ENCODE measurements at regions not wholly inside any gene's neighbourhood (a gene's known extent, or its start where the extent isn't known, plus 50 kb on each side); places are given as distances from the start of the nearest gene placed in this dataset.

- TF ChIP-seq CTCF (IDR thresholded peaks at IDR 0.05): no peak
These were observed 181.6 kb upstream of the NOCT start for GRCh38 chr4:138833974-138834373.

- TF ChIP-seq CTCF (IDR thresholded peaks at IDR 0.05): no peak
These were observed 183.0 kb upstream of the NOCT start for GRCh38 chr4:138832563-138832962.

DNA sequence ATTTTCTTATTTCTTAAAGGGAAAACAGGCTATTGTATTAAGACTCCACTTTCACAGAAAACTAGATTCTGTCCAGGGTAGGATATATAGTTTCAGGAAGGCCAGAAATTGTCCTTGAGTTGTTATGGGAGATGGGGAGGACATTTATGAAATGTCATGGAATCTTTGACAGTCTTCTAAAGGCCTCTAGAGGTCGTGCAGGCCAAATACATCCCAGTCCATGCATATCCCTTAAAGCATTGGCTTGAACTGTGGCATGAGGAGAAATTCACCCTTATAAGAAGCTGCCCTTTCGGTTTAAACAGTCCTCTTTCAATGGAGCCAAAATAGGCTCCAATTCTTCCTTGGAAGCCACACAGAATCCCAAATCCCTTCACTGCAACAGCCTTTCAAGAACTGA, 183.6 kb upstream of the NOCT start:
- no peak for TF ChIP-seq CTCF (IDR thresholded peaks at IDR 0.05)

DNA sequence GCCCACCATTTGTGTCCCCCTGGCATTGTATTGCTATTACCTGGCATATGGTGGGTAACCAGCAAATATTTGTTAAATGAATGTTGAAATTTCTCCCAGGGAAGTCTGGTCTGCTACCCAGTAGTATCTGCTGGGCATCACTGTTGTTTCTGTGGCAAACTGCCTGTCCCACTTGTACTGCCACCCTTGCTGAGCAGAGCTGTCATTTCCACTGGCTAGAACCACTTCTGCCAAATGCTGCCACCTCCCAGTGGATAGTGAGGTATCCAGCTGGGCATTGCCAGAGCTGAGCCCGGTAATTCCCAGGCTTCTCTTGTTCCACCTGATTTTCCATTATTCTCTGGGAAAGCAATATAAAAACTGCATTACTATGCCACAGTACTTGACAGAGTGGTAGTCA, 186.7 kb upstream of the NOCT start:
- TF ChIP-seq CTCF (IDR thresholded peaks at IDR 0.05): no peak

DNA sequence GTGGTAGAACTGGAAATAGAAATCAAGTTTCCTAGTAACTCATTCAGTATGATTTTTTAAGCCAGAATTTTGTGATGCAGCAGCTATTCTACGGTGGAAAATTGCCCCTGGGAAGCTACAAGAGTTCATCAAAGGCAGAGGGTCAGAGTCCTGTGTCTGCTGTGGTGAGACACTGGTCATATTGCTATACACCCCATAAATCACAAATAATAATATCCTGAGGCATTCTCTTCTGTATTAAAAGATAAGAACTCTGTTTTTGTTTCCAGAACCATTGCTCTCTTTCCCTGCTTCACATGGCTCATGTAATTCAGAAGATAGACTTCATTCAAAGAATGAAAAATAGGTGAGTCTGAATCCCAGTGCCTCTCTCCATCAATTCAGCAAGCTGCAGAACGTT, 188.8 kb upstream of the NOCT start:
- TF ChIP-seq CTCF (IDR thresholded peaks at IDR 0.05): no peak

GRCh38 chr4:138826322-138826721, 189.3 kb upstream of the NOCT start:
- no peak for TF ChIP-seq CTCF (IDR thresholded peaks at IDR 0.05)

DNA sequence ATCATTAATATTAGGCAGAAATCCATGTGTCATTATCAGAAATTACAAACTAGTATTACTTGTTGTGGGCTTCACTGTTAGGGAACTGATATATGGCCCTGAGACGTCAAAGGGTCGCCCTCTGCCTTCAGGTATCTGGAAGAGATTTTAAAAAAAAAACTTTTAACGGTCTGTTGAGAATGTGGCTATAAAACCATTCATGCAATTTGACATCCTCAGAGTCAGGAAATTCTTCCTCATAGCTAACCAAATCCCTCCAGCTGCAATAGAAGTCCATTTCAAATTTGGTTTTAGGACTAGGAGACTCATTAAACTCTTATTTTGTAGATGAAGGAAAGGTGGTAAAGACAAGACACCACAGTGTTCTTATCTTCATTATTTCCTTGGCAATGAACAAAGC, 194.2 kb upstream of the NOCT start:
- no peak for TF ChIP-seq CTCF (IDR thresholded peaks at IDR 0.05)

- TF ChIP-seq CTCF (IDR thresholded peaks at IDR 0.05): no peak
These were observed 198.7 kb upstream of the NOCT start for GRCh38 chr4:138816875-138817274.

Data from LNCAP (cell line).